Common myeloid progenitor, CD34-positive (primary cell): ENCODE measurements at regions not wholly inside any gene's neighbourhood (a gene's known extent, or its start where the extent isn't known, plus 50 kb on each side); places are given as distances from the start of the nearest gene placed in this dataset.

Source experiments
- CTCF ChIA-PET: fragments of 350-600 bp; sonication (Branson Sonifier 250); formaldehyde crosslinking; loops from one replicate; lab custom pipeline; 2021; ENCODE audit warnings: antibody characterized with exemption; lab: Charles Lee
- POLR2A ChIA-PET: fragments of 350-600 bp; sonication (Branson Sonifier 250); formaldehyde crosslinking; loops from one replicate; lab custom pipeline; 2021; ENCODE audit warnings: antibody characterized with exemption; lab: Charles Lee
- DNase-seq, 3 donors: peaks; one replicate each; pipeline versions ENCODE4 v3.0.0 to v3.0.0-alpha.2; 2013
- H3K27ac ChIP-seq, 2 experiments: 1 replicate in 1 of 2; 2 replicates in 1 of 2; pipeline ENCODE4 v1.7.0; 2013; ENCODE audit warnings: inconsistent platforms in 2 of 2, low read length in 2 of 2, mild to moderate bottlenecking in 2 of 2, low read depth in 1 of 2, moderate library complexity in 1 of 2; ENCODE audit not compliant: severe bottlenecking in 2 of 2, insufficient read depth in 1 of 2, poor library complexity in 1 of 2
- H3K27me3 ChIP-seq, 5 experiments: replicated peaks in 2 of 5; 1 replicate in 3 of 5; 2 replicates in 2 of 5; pipeline versions ENCODE4 v1.6.1 to v1.7.0; 2013; ENCODE audit warnings: low read length in 4 of 5, mild to moderate bottlenecking in 2 of 5, moderate library complexity in 2 of 5, inconsistent platforms in 1 of 5; ENCODE audit not compliant: insufficient read depth in 5 of 5, control insufficient read depth in 4 of 5
- H3K36me3 ChIP-seq, 4 experiments: 1 replicate in 2 of 4; 2 replicates in 2 of 4; pipeline versions ENCODE4 v1.6.1 to v1.7.0; 2013; ENCODE audit warnings: low read length in 3 of 4, control low read depth in 1 of 4, mild to moderate bottlenecking in 1 of 4; ENCODE audit not compliant: control insufficient read depth in 4 of 4, insufficient read depth in 4 of 4
- H3K4me1 ChIP-seq, 4 experiments: 1 replicate in 3 of 4; 2 replicates in 1 of 4; pipeline versions ENCODE4 v1.6.1 to v1.7.1; 2013; ENCODE audit warnings: low read length in 3 of 4, mild to moderate bottlenecking in 3 of 4, control low read depth in 1 of 4, inconsistent platforms in 1 of 4, moderate library complexity in 1 of 4; ENCODE audit not compliant: control insufficient read depth in 4 of 4, insufficient read depth in 4 of 4; ENCODE audit errors: control extremely low read depth in 1 of 4
- H3K4me3 ChIP-seq, 7 experiments: 1 replicate in 4 of 7; 2 replicates in 3 of 7; pipeline versions ENCODE4 v1.5.1 to v1.7.0; 2013; ENCODE audit warnings: mild to moderate bottlenecking in 7 of 7, low read length in 6 of 7, moderate library complexity in 6 of 7, inconsistent platforms in 2 of 7, low read depth in 2 of 7, control low read depth in 1 of 7; ENCODE audit not compliant: insufficient read depth in 4 of 7, control insufficient read depth in 1 of 7; ENCODE audit errors: extremely low read depth in 1 of 7
- H3K9me3 ChIP-seq, 5 experiments: 1 replicate in 4 of 5; 2 replicates in 1 of 5; pipeline versions ENCODE4 v1.6.1 to v1.7.1; 2013; ENCODE audit warnings: low read length in 4 of 5, mild to moderate bottlenecking in 2 of 5, inconsistent platforms in 1 of 5, low read depth in 1 of 5, moderate library complexity in 1 of 5; ENCODE audit not compliant: control insufficient read depth in 4 of 5, insufficient read depth in 2 of 5; ENCODE audit errors: control extremely low read depth in 1 of 5
- WGBS: methylation state at CpG from one replicate; pipeline ENCODE4 v1.1.5; 2013; ENCODE audit not compliant: insufficient coverage; 5-methylcytosine and 5-hydroxymethylcytosine counted together

DNA sequence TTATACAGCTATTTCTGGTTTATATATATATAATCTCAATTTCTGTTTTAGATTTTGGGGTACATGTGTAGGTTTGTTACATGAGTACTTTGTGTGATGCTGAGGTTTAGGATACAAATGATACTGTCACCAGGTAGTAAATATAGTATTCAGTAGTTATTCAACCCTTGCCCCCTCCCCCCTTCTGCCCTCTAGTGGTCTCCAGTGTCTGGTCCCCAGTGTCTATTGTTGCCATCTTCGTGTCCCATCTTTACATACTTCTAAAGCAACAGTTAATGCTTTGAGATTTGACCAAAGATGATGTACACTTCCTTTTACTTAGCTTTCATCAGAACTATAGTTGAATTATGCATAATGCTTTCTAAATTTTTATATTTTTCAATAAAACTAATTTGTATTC is 1623.4 kb upstream of the PRR20A start:
- ChIA-PET CTCF (no interaction called here), POLR2A (no interaction called here)
- DNase-seq, result no peak
- WGBS, result no CpG with 5 or more reads among the region's 1 CpG
- Histone ChIP-seq H3K36me3 (no peaks in the 10 kb centered on the region), H3K4me1 (no peaks in the 10 kb centered on the region), H3K9me3 (no peaks in the 10 kb centered on the region), H3K27ac (no peak overlapping the region), H3K4me3 (no peak overlapping the region), H3K27me3 (no peaks in the 10 kb centered on the region)

DNA sequence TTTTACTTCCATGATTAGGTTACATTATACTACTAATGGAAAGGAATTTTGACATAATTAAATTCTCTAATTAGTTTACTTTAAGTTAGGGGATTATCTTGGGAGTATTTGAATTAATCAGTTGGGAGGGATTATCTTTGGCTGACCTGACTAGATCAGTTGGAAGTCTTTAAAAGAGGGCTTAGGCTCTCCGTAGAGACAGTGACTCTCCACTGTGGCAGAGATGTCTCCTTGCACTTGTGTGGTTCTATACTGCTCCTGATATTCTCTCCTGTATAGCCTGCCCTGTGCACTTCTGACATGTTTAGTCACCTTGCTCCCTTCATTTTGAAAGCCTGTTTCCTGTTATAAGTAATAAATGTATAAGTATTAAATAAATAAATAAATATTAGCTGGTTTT is 1612.3 kb upstream of the PRR20A start:
- Histone ChIP-seq H3K4me3 (no peak overlapping the region), H3K27ac (no peak overlapping the region), H3K36me3 (no peaks in the 10 kb centered on the region), H3K27me3 (no peaks in the 10 kb centered on the region), H3K9me3 (no peaks in the 10 kb centered on the region), H3K4me1 (no peaks in the 10 kb centered on the region)
- ChIA-PET POLR2A (no interaction called here), CTCF (no interaction called here)
- no peak for DNase-seq
- 100% methylated on average over 1 of the region's 1 CpG for WGBS

DNA sequence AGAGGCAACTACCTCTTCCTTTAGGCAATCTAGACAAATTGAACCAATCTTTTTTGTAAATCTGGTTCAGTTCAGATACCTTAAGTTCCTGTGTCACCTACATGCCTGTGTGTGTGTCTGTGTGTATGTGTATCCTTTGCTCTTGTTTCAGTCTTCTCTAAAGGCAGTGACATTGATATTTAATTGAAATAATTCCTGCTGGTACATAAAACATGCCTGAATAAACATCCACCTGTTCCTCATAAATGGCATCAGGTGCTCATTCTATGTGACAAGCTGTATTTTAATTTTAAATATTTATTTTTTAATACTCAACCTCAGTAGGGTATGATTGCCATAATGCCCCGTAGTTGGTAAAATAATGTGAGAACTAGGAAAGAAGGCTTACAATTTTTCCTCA is 1606.4 kb upstream of the PRR20A start:
- H3K27me3 ChIP-seq, result no peaks in the 10 kb centered on the region
- H3K9me3 ChIP-seq, result no peaks in the 10 kb centered on the region
- no peak overlapping the region for H3K27ac ChIP-seq
- WGBS, result no CpG with 5 or more reads among the region's 1 CpG
- no peak for DNase-seq
- CTCF ChIA-PET, result no interaction called here
- H3K4me1 ChIP-seq, result no peaks in the 10 kb centered on the region
- H3K36me3 ChIP-seq, result no peaks in the 10 kb centered on the region
- H3K4me3 ChIP-seq, result no peak overlapping the region
- POLR2A ChIA-PET, result no interaction called here

DNA sequence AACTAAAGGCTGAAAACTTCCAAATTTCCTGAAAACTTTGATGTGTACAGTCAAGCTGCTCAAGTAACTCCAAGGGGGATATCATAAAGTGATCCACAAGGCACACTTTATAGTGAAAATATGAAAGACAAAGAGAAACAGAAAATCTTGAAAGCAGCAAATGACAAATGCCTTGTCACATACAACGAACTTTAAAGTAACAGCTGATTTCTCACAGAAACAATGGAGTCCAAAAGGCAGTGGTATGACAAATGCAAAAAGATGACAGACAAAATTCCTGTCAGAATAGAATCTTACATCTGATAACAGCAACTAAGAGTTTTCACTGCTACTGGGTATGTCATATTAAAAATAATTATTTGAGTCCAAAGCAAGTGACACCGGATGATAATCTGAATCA is 1602.3 kb upstream of the PRR20A start:
- H3K27me3 ChIP-seq, result no peaks in the 10 kb centered on the region
- no peaks in the 10 kb centered on the region for H3K36me3 ChIP-seq
- ChIA-PET POLR2A (no interaction called here), CTCF (no interaction called here)
- no peak overlapping the region for H3K4me3 ChIP-seq
- no peak overlapping the region for H3K27ac ChIP-seq
- H3K9me3 ChIP-seq, result no peaks in the 10 kb centered on the region
- no CpG with 5 or more reads among the region's 2 CpGs for WGBS
- DNase-seq, result no peak
- H3K4me1 ChIP-seq, result no peaks in the 10 kb centered on the region

- H3K27ac ChIP-seq, result no peak overlapping the region
- H3K4me1 ChIP-seq, result no peaks in the 10 kb centered on the region
- no peak overlapping the region for H3K4me3 ChIP-seq
- ChIA-PET CTCF (no interaction called here), POLR2A (no interaction called here)
- H3K9me3 ChIP-seq, result no peaks in the 10 kb centered on the region
- no peak for DNase-seq
- no peaks in the 10 kb centered on the region for H3K27me3 ChIP-seq
- H3K36me3 ChIP-seq, result no peaks in the 10 kb centered on the region
These were observed 1597.7 kb upstream of the PRR20A start for GRCh38 chr13:55543053-55543452.

DNA sequence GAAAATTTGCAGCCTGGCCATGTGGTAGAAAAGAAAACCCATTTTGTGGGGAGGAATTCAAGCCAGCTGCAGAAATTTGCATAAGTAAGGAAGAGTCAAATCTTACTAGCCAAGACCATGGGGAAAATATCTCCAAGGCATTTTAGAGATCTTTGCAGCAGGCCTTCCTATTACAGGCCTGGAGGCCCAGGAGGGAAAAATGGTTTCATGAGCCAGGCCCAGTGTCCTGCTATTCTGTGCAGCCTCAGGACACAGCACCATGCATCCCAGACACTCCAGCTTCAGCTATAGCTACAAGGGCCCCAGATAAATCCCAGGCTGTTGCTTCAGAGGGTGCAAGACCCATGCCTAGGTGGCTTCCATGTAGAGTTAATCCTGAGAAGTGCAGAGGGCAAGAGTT is 1590.1 kb upstream of the PRR20A start:
- Histone ChIP-seq H3K36me3 (no peaks in the 10 kb centered on the region), H3K9me3 (peaks cover 0 to 1% (median 0%) of the 10 kb centered on the region in 5 experiments), H3K27ac (no peak overlapping the region), H3K4me1 (no peaks in the 10 kb centered on the region), H3K4me3 (no peak overlapping the region), H3K27me3 (no peaks in the 10 kb centered on the region)
- ChIA-PET CTCF (no interaction called here), POLR2A (no interaction called here)
- no peak for DNase-seq

DNA sequence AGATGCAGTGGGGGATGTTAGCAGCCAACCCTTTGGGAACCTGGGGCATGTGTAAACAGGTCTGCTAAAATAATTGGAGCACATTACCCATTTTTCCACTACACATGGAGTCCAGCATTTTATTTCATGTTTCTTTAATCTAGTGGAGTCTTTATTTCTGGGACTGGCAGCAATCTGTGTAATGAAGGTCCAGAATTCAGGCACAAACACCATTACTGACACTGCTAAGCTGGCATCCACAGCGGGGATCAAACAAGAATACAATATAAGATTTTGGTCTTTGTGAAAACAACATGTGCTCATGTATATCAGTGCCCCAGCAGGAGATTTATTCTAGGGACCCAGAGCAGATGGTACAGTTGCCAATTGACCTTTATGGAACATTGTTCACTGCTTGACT is 1587.0 kb upstream of the PRR20A start:
- no peak for DNase-seq
- CTCF ChIA-PET, result no interaction called here
- Histone ChIP-seq H3K36me3 (no peaks in the 10 kb centered on the region), H3K27me3 (no peaks in the 10 kb centered on the region), H3K4me3 (no peak overlapping the region), H3K27ac (no peak overlapping the region), H3K4me1 (no peaks in the 10 kb centered on the region), H3K9me3 (peaks cover 0 to 1% (median 0%) of the 10 kb centered on the region in 5 experiments)
- POLR2A ChIA-PET, result no interaction called here
- no CpG with 5 or more reads among the region's 1 CpG for WGBS

GRCh38 chr13:55554741-55555140 is 1586.0 kb upstream of the PRR20A start:
- Histone ChIP-seq H3K27me3 (no peaks in the 10 kb centered on the region), H3K9me3 (peaks cover 0 to 1% (median 0%) of the 10 kb centered on the region in 5 experiments), H3K4me1 (no peaks in the 10 kb centered on the region), H3K36me3 (no peaks in the 10 kb centered on the region), H3K4me3 (no peak overlapping the region), H3K27ac (no peak overlapping the region)
- CTCF ChIA-PET, result no interaction called here
- WGBS, result no CpG with 5 or more reads among the region's 1 CpG
- no peak for DNase-seq
- POLR2A ChIA-PET, result no interaction called here
